GM21390 (cell line): ENCODE measurements at regions not wholly inside any gene's neighbourhood (a gene's known extent, or its start where the extent isn't known, plus 50 kb on each side); places are given as distances from the start of the nearest gene placed in this dataset.

ENCODE experiments used
- ATAC-seq: cut with Tn5 transposase; IDR thresholded peaks from one replicate; pipeline ENCODE4 v1.9.1; 2021; ENCODE audit not compliant: unreplicated experiment

GRCh38 chr16:14362774-14363371 is 267.2 kb downstream of the PARN start:
- no peak for ATAC-seq

- no peak for ATAC-seq
Measured at GRCh38 chr16:14360326-14361037, 269.6 kb downstream of the PARN start.

- ATAC-seq, result no peak
Measured at GRCh38 chr16:14358697-14359305, 271.3 kb downstream of the PARN start.

- no peak for ATAC-seq
Measured at GRCh38 chr16:14357328-14357727, 272.7 kb downstream of the PARN start.

- no peak for ATAC-seq
Measured at GRCh38 chr16:14356064-14356463, 274.0 kb downstream of the PARN start.

- ATAC-seq, result peak; percentile 89
Measured at GRCh38 chr16:14354561-14355351, 275.3 kb downstream of the PARN start.

GRCh38 chr16:14353340-14353739 is 276.7 kb downstream of the PARN start:
- no peak for ATAC-seq

GRCh38 chr16:14351647-14352046 is 278.4 kb downstream of the PARN start:
- no peak for ATAC-seq

GRCh38 chr16:14350626-14351025 is 279.4 kb downstream of the PARN start:
- no peak for ATAC-seq

- ATAC-seq, result no peak
Measured at GRCh38 chr16:14350081-14350480, 279.0 kb downstream of the MRTFB start.

GRCh38 chr16:14347706-14348105 is 276.6 kb downstream of the MRTFB start:
- no peak for ATAC-seq

- ATAC-seq, result no peak
Measured at GRCh38 chr16:14346278-14347142, 275.4 kb downstream of the MRTFB start.

- ATAC-seq, result no peak
Measured at GRCh38 chr16:14345512-14346115, 274.5 kb downstream of the MRTFB start.

GRCh38 chr16:14344945-14345344 is 273.8 kb downstream of the MRTFB start:
- no peak for ATAC-seq

- no peak for ATAC-seq
Measured at GRCh38 chr16:14344292-14344691, 273.2 kb downstream of the MRTFB start.

GRCh38 chr16:14341324-14342225 is 270.5 kb downstream of the MRTFB start:
- no peak for ATAC-seq

- ATAC-seq, result no peak
Measured at GRCh38 chr16:14339694-14340093, 268.6 kb downstream of the MRTFB start.

GRCh38 chr16:14338969-14339368 is 267.9 kb downstream of the MRTFB start:
- ATAC-seq, result no peak

- ATAC-seq, result no peak
Measured at GRCh38 chr16:14338236-14338635, 267.1 kb downstream of the MRTFB start.
